ENCODE measurements at regions not wholly inside any gene's neighbourhood (a gene's known extent, or its start where the extent isn't known, plus 50 kb on each side); places are given as distances from the start of the nearest gene placed in this dataset.

DNA sequence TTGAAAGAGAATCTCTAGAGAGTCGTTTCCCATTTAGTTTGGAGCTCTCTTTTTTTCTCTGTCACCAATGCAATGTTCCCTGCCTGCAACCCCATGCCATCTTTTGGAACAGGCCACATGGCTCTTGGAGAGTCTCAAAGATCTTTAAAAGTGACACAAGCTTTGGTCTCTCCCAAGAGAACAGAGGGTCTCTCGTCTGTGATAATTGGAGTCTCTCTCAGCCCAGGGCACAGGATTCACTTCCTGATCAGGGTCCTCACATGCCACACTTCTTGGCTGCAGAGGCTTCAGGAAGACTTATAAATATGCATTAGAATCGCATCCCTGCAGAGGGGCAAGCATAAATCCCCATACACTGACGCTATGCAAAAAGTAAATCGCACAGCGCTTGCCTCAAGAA, 240.5 kb downstream of the IRS2 start:
- ChIA-PET RAD21 (ENCODE audit: unreplicated experiment) (no interaction called here), POLR2A (no interaction called here), CTCF (no interaction called here), SMC1A (ENCODE audit: uncharacterized antibody, unreplicated experiment) (interaction anchor here (1.7 kb wide), 1 partner anchor 12 kb away, joined by 5 read pairs; no protein-coding TSS in a partner anchor)
- no peaks in the 10 kb centered on the region for H4K20me1 ChIP-seq (ENCODE audit: control insufficient read depth, insufficient read depth)
- no peak overlapping the region for H3K4me2 ChIP-seq (ENCODE audit: control insufficient read depth, insufficient read depth)
- no peak for TF ChIP-seq RAD21 (IDR thresholded peaks at IDR 0.05; ENCODE audit: insufficient read depth, low read depth, low read length)
- TF ChIP-seq KLF5 (IDR thresholded peaks at IDR 0.05; ENCODE audit: partially characterized antibody) = no peak
- TF ChIP-seq HDAC2 (IDR thresholded peaks at IDR 0.05) = no peak
- TF ChIP-seq TARDBP (IDR thresholded peaks at IDR 0.05; ENCODE audit: borderline replicate concordance) = no peak
- no peak for TF ChIP-seq IRF4 (IDR thresholded peaks at IDR 0.05; ENCODE audit: low read depth, low read length)
- no peak for TF ChIP-seq NFIC (IDR thresholded peaks at IDR 0.05; ENCODE audit: low read depth, low read length)
- TF ChIP-seq BCL11A (IDR thresholded peaks at IDR 0.05; ENCODE audit: low read depth, low read length) = no peak
- no TSS peak for BruUV-seq (replicated peaks)
- intact Hi-C loops (cut with micrococcal nuclease; ENCODE audit: unreplicated experiment) (no loop called here), in situ Hi-C loops (cut with MboI) (no loop called here)
- no peak overlapping the region for H3K9ac ChIP-seq (ENCODE audit: control insufficient read depth, insufficient read depth, low read length)
- FAIRE-seq (no peak), ATAC-seq (no peak), DNase-seq (ENCODE audit: low read depth, low spot score) (no peak)
- H3K4me1 ChIP-seq (ENCODE audit: control insufficient read depth, insufficient read depth, low read length) = no peaks in the 10 kb centered on the region; the same call in 1 of the 2 replicates
- H3K36me3 ChIP-seq (ENCODE audit: control insufficient read depth in 2 of 2, insufficient read depth in 2 of 2, low read length in 1 of 2) = no peaks in the 10 kb centered on the region
- no peak overlapping the region for H3K4me3 ChIP-seq
- no peak overlapping the region for H3K27ac ChIP-seq (ENCODE audit: control insufficient read depth, insufficient read depth)
- H2AFZ ChIP-seq (ENCODE audit: control insufficient read depth, low read depth, low read length) = no peak overlapping the region
- WGBS (ENCODE audit: insufficient coverage, insufficient replicate concordance, low lambda C conversion rate, missing lambda C conversion rate) = 42% methylated on average over 6 of the region's 6 CpGs
- H3K79me2 ChIP-seq (ENCODE audit: control insufficient read depth, insufficient read depth, low read length) = no peaks in the 10 kb centered on the region
- H3K27me3 ChIP-seq (replicated peaks in 1 of 2; ENCODE audit: control insufficient read depth in 2 of 2, insufficient read depth in 2 of 2, low read length in 1 of 2) = no peaks in the 10 kb centered on the region
- H3K9me3 ChIP-seq (replicated peaks; ENCODE audit: control insufficient read depth, insufficient read depth, low read length) = no peaks in the 10 kb centered on the region

DNA sequence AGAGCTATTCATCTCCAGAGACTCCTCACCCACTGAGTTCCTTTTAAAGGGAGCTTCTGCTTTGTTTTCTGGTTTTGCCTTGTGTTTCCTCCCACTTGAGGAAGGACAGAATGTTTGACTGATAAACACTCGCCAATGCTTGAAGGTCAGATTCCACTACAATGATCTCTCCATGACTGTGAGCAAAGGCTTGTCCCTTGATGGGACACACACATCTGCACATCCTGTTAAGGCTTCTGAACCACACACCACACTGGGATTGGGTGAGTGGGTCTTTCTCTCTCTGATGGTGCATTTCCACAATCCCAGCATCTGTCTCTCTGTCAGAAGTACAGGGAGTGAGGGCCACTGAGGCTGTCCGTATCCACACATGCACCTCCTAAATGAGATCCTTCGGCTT, 245.3 kb downstream of the IRS2 start:
- Histone ChIP-seq H3K4me3 (no peak overlapping the region), H3K4me1 (ENCODE audit: control insufficient read depth, insufficient read depth, low read length) (no peaks in the 10 kb centered on the region), H3K27ac (ENCODE audit: control insufficient read depth, insufficient read depth) (no peak overlapping the region), H3K36me3 (ENCODE audit: control insufficient read depth in 2 of 2, insufficient read depth in 2 of 2, low read length in 1 of 2) (no peaks in the 10 kb centered on the region), H3K9me3 (replicated peaks; ENCODE audit: control insufficient read depth, insufficient read depth, low read length) (no peaks in the 10 kb centered on the region), H3K9ac (ENCODE audit: control insufficient read depth, insufficient read depth, low read length) (no peak overlapping the region), H3K27me3 (replicated peaks in 1 of 2; ENCODE audit: control insufficient read depth in 2 of 2, insufficient read depth in 2 of 2, low read length in 1 of 2) (no peaks in the 10 kb centered on the region), H4K20me1 (ENCODE audit: control insufficient read depth, insufficient read depth) (no peaks in the 10 kb centered on the region), H3K4me2 (ENCODE audit: control insufficient read depth, insufficient read depth) (no peak overlapping the region), H2AFZ (ENCODE audit: control insufficient read depth, low read depth, low read length) (no peak overlapping the region), H3K79me2 (ENCODE audit: control insufficient read depth, insufficient read depth, low read length) (no peaks in the 10 kb centered on the region)
- ChIA-PET CTCF (interaction anchor here (0.6 kb wide), 1 partner anchor 39 kb away, joined by 3 read pairs; no protein-coding TSS in a partner anchor), RAD21 (ENCODE audit: unreplicated experiment) (no interaction called here), POLR2A (no interaction called here), SMC1A (ENCODE audit: uncharacterized antibody, unreplicated experiment) (no interaction called here)
- 51% methylated on average over 3 of the region's 3 CpGs for WGBS (ENCODE audit: insufficient coverage, insufficient replicate concordance, low lambda C conversion rate, missing lambda C conversion rate)
- TF ChIP-seq ATF7 (IDR thresholded peaks at IDR 0.05; ENCODE audit: low read depth) = no peak
- no peak for TF ChIP-seq PAX5 (IDR thresholded peaks at IDR 0.05; ENCODE audit: borderline replicate concordance, low read depth, low read length)
- no peak for TF ChIP-seq CBX5 (IDR thresholded peaks at IDR 0.05; ENCODE audit: low read depth)
- DNase-seq (ENCODE audit: low read depth, low spot score) (no peak), ATAC-seq (no peak), FAIRE-seq (no peak)
- in situ Hi-C loops (cut with MboI) = no loop called here
- intact Hi-C loops (cut with micrococcal nuclease; ENCODE audit: unreplicated experiment) = no loop called here
- BruUV-seq (replicated peaks) = no TSS peak

All from GM12878 (cell line).